K562 (cell line): ENCODE measurements at regions not wholly inside any gene's neighbourhood (a gene's known extent, or its start where the extent isn't known, plus 50 kb on each side); places are given as distances from the start of the nearest gene placed in this dataset.
"Not testable (repeated sequence)": the region's sequence is repeated elsewhere in the genome, so short reads cannot be mapped to it uniquely, and the experiment has no call there.

Source experiments
- ATAC-seq: fragments of 200-7000 bp; cut with Tn5 transposase; 3 replicates; pipeline ENCODE4 v1.9.1; 2020; ENCODE audit warnings: moderate library complexity
- BruUV-seq: library from RNA; stranded (reverse); fragments of 400-500 nt; replicated peaks from 2 replicates; lab custom pipeline; 2021; lab: Mats Ljungman, UMichigan
- CTCF ChIA-PET: fragments of 300-600 bp; formaldehyde crosslinking; extraction: SDS; loops from one replicate; lab custom pipeline; 2021; ENCODE audit warnings: low intra/inter-chr PET ratio; lab: Yijun Ruan, JAX
- POLR2A ChIA-PET: fragments of 300-600, 350-650 bp; sonication (Branson Sonifier 250); formaldehyde crosslinking; extraction: SDS; loops from one replicate; lab custom pipeline; 2021; ENCODE audit warnings: antibody characterized with exemption, inconsistent platforms; lab: Yijun Ruan, JAX
- DNase-seq, 4 experiments: peaks; one replicate each; pipeline versions ENCODE4 v3.0.0 to v3.0.0-alpha.2; 2011 to 2018; ENCODE audit warnings: low spot score in 3 of 4, mixed read lengths in 3 of 4; ENCODE audit errors: extremely low read depth in 1 of 4
- FAIRE-seq: peaks from 2 replicates; lab custom pipeline; 2011; peaks lifted over from hg19 to GRCh38; lab: Jason Lieb, UNC
- H2AFZ ChIP-seq: 2 replicates; pipeline ENCODE4 v1.6.0; 2011; ENCODE audit warnings: low read depth, low read length, control low read depth, inconsistent platforms
- H3K27ac ChIP-seq: fragments of 200-600 bp; 3 replicates; pipeline ENCODE4 v1.8.0; 2011; ENCODE audit warnings: low read depth, mild to moderate bottlenecking, control low read depth, inconsistent platforms, low read length, moderate library complexity, mixed read lengths; ENCODE audit errors: extremely low read depth
- H3K27me3 ChIP-seq, 2 experiments: fragments of 300-600 bp in 1 of 2; 2 replicates in 1 of 2; 3 replicates in 1 of 2; pipeline versions ENCODE4 v1.6.0 to v1.8.0; 2011; ENCODE audit warnings: inconsistent platforms in 2 of 2, low read length in 2 of 2, mild to moderate bottlenecking in 1 of 2, mixed read lengths in 1 of 2, moderate library complexity in 1 of 2; ENCODE audit not compliant: control insufficient read depth in 2 of 2, insufficient read depth in 2 of 2
- H3K36me3 ChIP-seq: fragments of 300-600 bp; 3 replicates; pipeline ENCODE4 v1.8.0; 2011; ENCODE audit warnings: mild to moderate bottlenecking, low read length, inconsistent platforms; ENCODE audit not compliant: control insufficient read depth, insufficient read depth
- H3K4me1 ChIP-seq, 2 experiments: fragments of 200-600 bp in 1 of 2; replicated peaks in 1 of 2; 2 replicates in 1 of 2; 3 replicates in 1 of 2; pipeline versions ENCODE4 v1.5.1 to v1.8.0; 2011; ENCODE audit warnings: inconsistent platforms in 2 of 2, low read length in 2 of 2, mild to moderate bottlenecking in 1 of 2, mixed read lengths in 1 of 2, moderate library complexity in 1 of 2; ENCODE audit not compliant: control insufficient read depth in 2 of 2, insufficient read depth in 2 of 2
- H3K4me2 ChIP-seq: 2 replicates; pipeline ENCODE4 v1.6.1; 2011; ENCODE audit warnings: low read length, control low read depth, inconsistent platforms, mixed read lengths; ENCODE audit not compliant: insufficient read depth
- H3K4me3 ChIP-seq: fragments of 200-600 bp; sonication (generic), shearing (Covaris generic); 2 replicates; pipeline ENCODE4 v1.5.1; 2016; ENCODE audit warnings: control low read depth, inconsistent platforms
- H3K79me2 ChIP-seq: fragments of 200-600 bp; 3 replicates; pipeline ENCODE4 v1.8.0; 2011; ENCODE audit warnings: low read length, inconsistent platforms; ENCODE audit not compliant: control insufficient read depth, insufficient read depth
- H3K9ac ChIP-seq, 2 experiments: 2 replicates each; pipeline versions ENCODE4 v1.6.0 to v1.6.1; 2011; ENCODE audit warnings: low read depth in 2 of 2, low read length in 2 of 2, control low read depth in 1 of 2, inconsistent platforms in 1 of 2, mild to moderate bottlenecking in 1 of 2, mixed read lengths in 1 of 2; ENCODE audit not compliant: insufficient read depth in 1 of 2
- H3K9me1 ChIP-seq: one replicate; pipeline ENCODE4 v1.6.0; 2011; ENCODE audit warnings: inconsistent platforms, mild to moderate bottlenecking, low read length, moderate library complexity; ENCODE audit not compliant: control insufficient read depth, insufficient read depth
- H3K9me3 ChIP-seq: replicated peaks from 2 replicates; pipeline ENCODE4 v1.5.1; 2011; ENCODE audit warnings: low read depth, low read length, inconsistent platforms; ENCODE audit not compliant: control insufficient read depth, insufficient read depth
- H4K20me1 ChIP-seq: replicated peaks from 2 replicates; pipeline ENCODE4 v1.6.1; 2011; ENCODE audit warnings: low read length, inconsistent platforms, mixed read lengths; ENCODE audit not compliant: control insufficient read depth, insufficient read depth
- ARID1B ChIP-seq: fragments of 450-650 bp; IDR thresholded peaks from 2 replicates; pipeline ENCODE4 v1.6.1; 2016; ENCODE audit warnings: antibody characterized with exemption, mild to moderate bottlenecking, inconsistent platforms
- CBFA2T2 ChIP-seq: fragments of 450-650 bp; conservative IDR thresholded peaks from 2 replicates; pipeline ENCODE4 v1.6.1; 2017; ENCODE audit warnings: mild to moderate bottlenecking
- CBFA2T3 ChIP-seq: fragments of 450-650 bp; IDR thresholded peaks from 2 replicates; pipeline ENCODE4 v1.6.1; 2017
- DPF2 ChIP-seq: fragments of 450-650 bp; IDR thresholded peaks from 2 replicates; pipeline ENCODE4 v1.6.1; 2016
- NCOR1 ChIP-seq: fragments of 450-650 bp; IDR thresholded peaks from 2 replicates; pipeline ENCODE4 v1.6.1; 2016; ENCODE audit warnings: mild to moderate bottlenecking, moderate library complexity
- NFIC ChIP-seq: fragments of 450-650 bp; IDR thresholded peaks from 2 replicates; pipeline ENCODE4 v1.6.1; 2017; ENCODE audit warnings: mild to moderate bottlenecking, inconsistent platforms
- SLC30A9 ChIP-seq: fragments of 250-450 bp; sonication (Bioruptor Pico); IDR thresholded peaks from 2 replicates; pipeline ENCODE4 v1.8.0; 2022; ENCODE audit warnings: mild to moderate bottlenecking, moderate library complexity
- SPI1 ChIP-seq: IDR thresholded peaks from 2 replicates; pipeline ENCODE4 v1.6.1; 2011; ENCODE audit warnings: low read depth, low read length, control low read depth, borderline replicate concordance
- TAL1 ChIP-seq: fragments of 450-650 bp; IDR thresholded peaks from 2 replicates; pipeline ENCODE4 v1.6.1; 2016; ENCODE audit warnings: mild to moderate bottlenecking
- TCF3 ChIP-seq: sonication (generic); formaldehyde crosslinking; IDR thresholded peaks from 2 replicates; pipeline ENCODE4 v1.4.0; 2020; ENCODE audit warnings: mild to moderate bottlenecking, missing genetic modification reagents
- TEAD4 ChIP-seq, 2 experiments: sonication (generic) in 1 of 2; formaldehyde crosslinking in 1 of 2; IDR thresholded peaks; 2 replicates each; pipeline versions ENCODE4 v1.6.1 to v1.8.0; 2012 to 2022; ENCODE audit warnings: borderline replicate concordance in 1 of 2, inconsistent platforms in 1 of 2, low read length in 1 of 2, mild to moderate bottlenecking in 1 of 2, missing genetic modification reagents in 1 of 2
- TRIM24 ChIP-seq, 2 experiments: fragments of 450-650 bp; IDR thresholded peaks; 2 replicates each; pipeline ENCODE4 v1.6.1; 2016
- WGBS: fragments of 100-300 bp; shearing (Covaris generic); methylation state at CpG from one replicate; pipeline ENCODE4 v1.1.6; 2016; ENCODE audit warnings: low coverage, mixed read lengths; ENCODE audit not compliant: insufficient coverage; ENCODE audit errors: missing lambda C conversion rate; 5-methylcytosine and 5-hydroxymethylcytosine counted together
- in situ Hi-C: fragments of 300-500 bp; cut with MboI; formaldehyde crosslinking; loops from 4 replicates; pipeline ENCODE4 v1.15.0; 2018; ENCODE audit warnings: inconsistent platforms, mixed read lengths
- intact Hi-C: fragments of 100-400 bp; cut with micrococcal nuclease; formaldehyde crosslinking; loops from 2 replicates; pipeline ENCODE4 v1.14.2; 2022
- TF ChIP-seq, protein P1 (sequence below): sonication (generic); formaldehyde crosslinking; IDR thresholded peaks from 2 replicates; pipeline ENCODE4 v1.8.1; 2023; ENCODE audit warnings: missing genetic modification reagents, mild to moderate bottlenecking, borderline replicate concordance
- TF ChIP-seq, protein P2 (sequence below): fragments of 450-650 bp; formaldehyde crosslinking; IDR thresholded peaks from 2 replicates; pipeline ENCODE4 v1.4.0; 2020; ENCODE audit warnings: mild to moderate bottlenecking, mixed read lengths

DNA sequence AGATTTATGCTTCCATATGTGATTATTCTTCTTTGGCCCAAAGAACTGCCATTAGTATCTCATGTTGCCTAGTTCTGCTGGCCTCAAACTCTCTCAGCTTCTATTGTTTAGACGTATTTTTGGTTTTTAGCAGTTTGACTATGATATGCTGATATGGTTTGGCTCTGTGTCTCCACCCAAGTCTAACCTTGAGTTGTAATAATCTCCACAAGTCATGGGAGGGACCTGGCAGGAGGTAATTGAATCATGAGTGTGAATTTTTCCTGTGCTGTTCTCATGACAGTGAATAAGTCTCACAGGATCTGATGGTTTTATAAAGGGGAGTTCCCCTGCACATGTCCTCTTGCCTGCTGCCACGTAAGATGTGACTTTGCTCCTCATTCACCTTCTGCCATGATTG is 96.7 kb upstream of the ARG1 start (continued):
- TF ChIP-seq, protein P1, sequence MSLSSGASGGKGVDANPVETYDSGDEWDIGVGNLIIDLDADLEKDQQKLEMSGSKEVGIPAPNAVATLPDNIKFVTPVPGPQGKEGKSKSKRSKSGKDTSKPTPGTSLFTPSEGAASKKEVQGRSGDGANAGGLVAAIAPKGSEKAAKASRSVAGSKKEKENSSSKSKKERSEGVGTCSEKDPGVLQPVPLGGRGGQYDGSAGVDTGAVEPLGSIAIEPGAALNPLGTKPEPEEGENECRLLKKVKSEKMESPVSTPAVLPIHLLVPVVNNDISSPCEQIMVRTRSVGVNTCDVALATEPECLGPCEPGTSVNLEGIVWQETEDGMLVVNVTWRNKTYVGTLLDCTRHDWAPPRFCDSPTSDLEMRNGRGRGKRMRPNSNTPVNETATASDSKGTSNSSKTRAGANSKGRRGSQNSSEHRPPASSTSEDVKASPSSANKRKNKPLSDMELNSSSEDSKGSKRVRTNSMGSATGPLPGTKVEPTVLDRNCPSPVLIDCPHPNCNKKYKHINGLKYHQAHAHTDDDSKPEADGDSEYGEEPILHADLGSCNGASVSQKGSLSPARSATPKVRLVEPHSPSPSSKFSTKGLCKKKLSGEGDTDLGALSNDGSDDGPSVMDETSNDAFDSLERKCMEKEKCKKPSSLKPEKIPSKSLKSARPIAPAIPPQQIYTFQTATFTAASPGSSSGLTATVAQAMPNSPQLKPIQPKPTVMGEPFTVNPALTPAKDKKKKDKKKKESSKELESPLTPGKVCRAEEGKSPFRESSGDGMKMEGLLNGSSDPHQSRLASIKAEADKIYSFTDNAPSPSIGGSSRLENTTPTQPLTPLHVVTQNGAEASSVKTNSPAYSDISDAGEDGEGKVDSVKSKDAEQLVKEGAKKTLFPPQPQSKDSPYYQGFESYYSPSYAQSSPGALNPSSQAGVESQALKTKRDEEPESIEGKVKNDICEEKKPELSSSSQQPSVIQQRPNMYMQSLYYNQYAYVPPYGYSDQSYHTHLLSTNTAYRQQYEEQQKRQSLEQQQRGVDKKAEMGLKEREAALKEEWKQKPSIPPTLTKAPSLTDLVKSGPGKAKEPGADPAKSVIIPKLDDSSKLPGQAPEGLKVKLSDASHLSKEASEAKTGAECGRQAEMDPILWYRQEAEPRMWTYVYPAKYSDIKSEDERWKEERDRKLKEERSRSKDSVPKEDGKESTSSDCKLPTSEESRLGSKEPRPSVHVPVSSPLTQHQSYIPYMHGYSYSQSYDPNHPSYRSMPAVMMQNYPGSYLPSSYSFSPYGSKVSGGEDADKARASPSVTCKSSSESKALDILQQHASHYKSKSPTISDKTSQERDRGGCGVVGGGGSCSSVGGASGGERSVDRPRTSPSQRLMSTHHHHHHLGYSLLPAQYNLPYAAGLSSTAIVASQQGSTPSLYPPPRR (CRISPR knock-in tag): no peak
- TF ChIP-seq, protein P2, sequence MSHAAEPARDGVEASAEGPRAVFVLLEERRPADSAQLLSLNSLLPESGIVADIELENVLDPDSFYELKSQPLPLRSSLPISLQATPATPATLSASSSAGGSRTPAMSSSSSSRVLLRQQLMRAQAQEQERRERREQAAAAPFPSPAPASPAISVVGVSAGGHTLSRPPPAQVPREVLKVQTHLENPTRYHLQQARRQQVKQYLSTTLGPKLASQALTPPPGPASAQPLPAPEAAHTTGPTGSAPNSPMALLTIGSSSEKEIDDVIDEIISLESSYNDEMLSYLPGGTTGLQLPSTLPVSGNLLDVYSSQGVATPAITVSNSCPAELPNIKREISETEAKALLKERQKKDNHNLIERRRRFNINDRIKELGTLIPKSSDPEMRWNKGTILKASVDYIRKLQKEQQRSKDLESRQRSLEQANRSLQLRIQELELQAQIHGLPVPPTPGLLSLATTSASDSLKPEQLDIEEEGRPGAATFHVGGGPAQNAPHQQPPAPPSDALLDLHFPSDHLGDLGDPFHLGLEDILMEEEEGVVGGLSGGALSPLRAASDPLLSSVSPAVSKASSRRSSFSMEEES: no peak
- no peak for TF ChIP-seq SLC30A9 (CRISPR knock-in tag)

DNA sequence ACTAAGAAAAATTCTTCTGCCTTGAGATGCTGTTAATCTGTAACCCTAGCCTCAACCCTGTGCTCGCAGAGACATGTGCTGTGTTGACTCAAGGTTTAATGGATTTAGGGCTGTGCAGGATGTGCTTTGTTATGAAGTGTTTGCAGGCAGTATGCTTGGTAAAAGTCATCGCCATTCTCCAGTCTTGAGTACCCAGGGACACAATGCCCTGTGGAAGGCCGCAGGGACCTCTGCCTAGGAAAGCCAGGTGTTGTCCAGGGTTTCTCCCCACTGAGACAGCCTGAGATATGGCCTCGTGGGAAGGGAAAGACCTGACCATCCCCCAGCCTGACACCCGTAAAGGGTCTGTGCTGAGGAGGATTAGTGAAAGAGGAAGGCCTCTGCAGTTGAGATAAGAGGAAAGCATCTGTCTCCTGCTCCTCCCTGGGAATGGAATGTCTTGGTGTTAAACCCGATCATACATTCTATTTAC is 94.2 kb upstream of the ARG1 start:
- intact Hi-C loops: not testable (repeated sequence)

More for the DNA sequence above, 94.2 kb upstream of the ARG1 start:
- CTCF ChIA-PET; H3K36me3 ChIP-seq; H3K27me3 ChIP-seq; H3K27ac ChIP-seq; H3K79me2 ChIP-seq; POLR2A ChIA-PET; H3K9ac ChIP-seq; H3K9me3 ChIP-seq; H3K4me1 ChIP-seq; H3K9me1 ChIP-seq; H3K4me3 ChIP-seq; ATAC-seq; H4K20me1 ChIP-seq; FAIRE-seq; in situ Hi-C loops; BruUV-seq; TF ChIP-seq TEAD4 (CRISPR knock-in tag; IDR thresholded peaks at IDR 0.05; ENCODE audit: borderline replicate concordance): not testable (repeated sequence)
- Histone ChIP-seq H2AFZ (peak overlapping the region; percentile 40; the same call in 1 of the 2 replicates), H3K4me2 (peak overlapping the region; percentile 18; the same call in 1 of the 2 replicates)
- peak in 1 of 4 experiments; percentile 58 for DNase-seq
- TF ChIP-seq ARID1B (peak; percentile 52; the same call in 1 of the 2 replicates), SPI1 (peak; percentile 51; the same call in 1 of the 2 replicates), CBFA2T3 (peak; percentile 82), TAL1 (peak; percentile 60; the same call in 1 of the 2 replicates), TRIM24 (IDR thresholded peaks at IDR 0.05) (0 out of 4 replicates have a peak, but pooled peaks of 1 of the 2 experiments have one; percentile 31), NCOR1 (peak; percentile 31; the same call in 1 of the 2 replicates), TCF3 (peak; percentile 36), TEAD4 (IDR thresholded peaks at IDR 0.05; ENCODE audit: low read length) (peak; percentile 45; the same call in 1 of the 2 replicates), CBFA2T2 (peak; percentile 78), NFIC (0 out of 2 replicates have a peak, but pooled peaks have one; percentile 34), DPF2 (0 out of 2 replicates have a peak, but pooled peaks have one; percentile 25)
- 0% methylated on average over 4 of the region's 6 CpGs for WGBS
